Right lobe of liver (tissue), 4 donors: ENCODE measurements at regions not wholly inside any gene's neighbourhood (a gene's known extent, or its start where the extent isn't known, plus 50 kb on each side); places are given as distances from the start of the nearest gene placed in this dataset.

Experiments
- CTCF ChIP-seq, 4 donors: fragments of 200-600 bp in 3 of 4; fragments of 450-650 bp in 1 of 4; IDR thresholded peaks; one replicate each; pipeline versions ENCODE4 v1.5.1 to v1.8.0; 2016 to 2022; ENCODE audit warnings: antibody characterized with exemption in 4 of 4, mild to moderate bottlenecking in 2 of 4
- POLR2A ChIP-seq: fragments of 450-650 bp; IDR thresholded peaks from one replicate; pipeline ENCODE4 v1.6.1; 2017; ENCODE audit warnings: antibody characterized with exemption, mild to moderate bottlenecking
- donor health status: DM: no; HTN: no; CAD: no.
- donor health status: DM: no; HTN: no; CAD: no.
- donor health status: DM: no; HTN: yes; CAD: no.

- TF ChIP-seq CTCF (IDR thresholded peaks at IDR 0.05) = no peak
- TF ChIP-seq POLR2A = no peak
These were observed 1575.5 kb upstream of the SPRY2 start for GRCh38 chr13:81916461-81916860.
